ENCODE measurements at regions not wholly inside any gene's neighbourhood (a gene's known extent, or its start where the extent isn't known, plus 50 kb on each side); places are given as distances from the start of the nearest gene placed in this dataset.

- DNase-seq (ENCODE audit: low spot score): no peak
These were observed 323.0 kb upstream of the CPXCR1 start for GRCh38 chrX:88424071-88424470.

- no peak for DNase-seq (ENCODE audit: low spot score)
These were observed 322.5 kb upstream of the CPXCR1 start for GRCh38 chrX:88424541-88424940.

GRCh38 chrX:88425739-88426138 lies 321.3 kb upstream of the CPXCR1 start:
- DNase-seq (ENCODE audit: low spot score): no peak

- DNase-seq (ENCODE audit: low spot score): no peak
These were observed 309.5 kb upstream of the CPXCR1 start for GRCh38 chrX:88437563-88437962.

GRCh38 chrX:88438209-88438608 lies 308.8 kb upstream of the CPXCR1 start:
- DNase-seq (ENCODE audit: low spot score): no peak

GRCh38 chrX:88439935-88440334 lies 307.1 kb upstream of the CPXCR1 start:
- DNase-seq (ENCODE audit: low spot score): no peak

Measured in activated CD4-positive, alpha-beta T cell treated with anti-CD3 and anti-CD28 coated beads, Interleukin-2, Interleukin-4, amounts not matched to agents 100 ng/mL and 50 ng/mL, durations not matched to agents 16 hours and 8 hours (primary cell).